GM12892 (cell line): ENCODE measurements at regions not wholly inside any gene's neighbourhood (a gene's known extent, or its start where the extent isn't known, plus 50 kb on each side); places are given as distances from the start of the nearest gene placed in this dataset.

Experiments
- POLR2A ChIP-seq: IDR thresholded peaks from 2 replicates; pipeline ENCODE4 v1.6.1; 2011; ENCODE audit warnings: low read depth, low read length, control low read depth
- POLR2AphosphoS5 ChIP-seq: IDR thresholded peaks from 2 replicates; pipeline ENCODE4 v1.6.1; 2011; ENCODE audit warnings: low read depth, low read length, control low read depth

DNA sequence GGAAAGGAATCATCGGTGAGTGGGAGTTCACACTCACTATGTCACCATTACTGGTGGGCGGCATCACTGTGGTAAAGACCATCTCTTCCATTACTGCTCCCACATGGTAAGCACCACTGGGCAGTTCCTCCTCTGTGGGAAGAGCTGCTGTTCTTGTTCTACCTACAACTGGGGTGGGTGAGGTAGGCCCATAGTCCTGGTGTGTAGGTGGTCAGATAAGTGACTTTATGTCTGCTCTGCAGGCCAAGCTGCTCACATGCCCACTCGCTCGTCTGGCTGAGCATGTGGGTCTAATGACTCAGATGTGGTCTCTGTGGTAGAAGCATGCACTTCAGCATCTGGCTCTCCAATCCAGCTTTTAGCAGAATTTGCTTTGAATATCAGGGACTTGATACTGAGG, 82.9 kb downstream of the TMEM215 start:
- TF ChIP-seq POLR2AphosphoS5 (no peak), POLR2A (no peak)
